ENCODE measurements at regions not wholly inside any gene's neighbourhood (a gene's known extent, or its start where the extent isn't known, plus 50 kb on each side); places are given as distances from the start of the nearest gene placed in this dataset.

GRCh38 chr9:749716-750115 lies 91.8 kb upstream of the DMRT1 start:
- TF ChIP-seq POLR2A (IDR thresholded peaks at IDR 0.05; ENCODE audit: control extremely low read depth in 1 of 2, low read depth in 2 of 2, low read length in 2 of 2) (no peak), EZH2 (IDR thresholded peaks at IDR 0.05; ENCODE audit: low read depth, low read length, severe bottlenecking) (no peak), GABPA (IDR thresholded peaks at IDR 0.05; ENCODE audit: borderline replicate concordance, insufficient read depth, low read length) (no peak), MAFK (IDR thresholded peaks at IDR 0.05; ENCODE audit: low read depth, low read length) (no peak), EP300 (IDR thresholded peaks at IDR 0.05; ENCODE audit: borderline replicate concordance in 1 of 2, low read depth in 2 of 2, low read length in 2 of 2) (no peak), HDAC6 (IDR thresholded peaks at IDR 0.05; ENCODE audit: low read depth, low read length) (no peak), KDM5A (IDR thresholded peaks at IDR 0.05; ENCODE audit: low read length) (no peak), TAF1 (IDR thresholded peaks at IDR 0.05; ENCODE audit: low read depth, low read length) (no peak), POLR2AphosphoS5 (IDR thresholded peaks at IDR 0.05; ENCODE audit: low read depth, low read length) (no peak), GTF2F1 (IDR thresholded peaks at IDR 0.05; ENCODE audit: borderline replicate concordance, low read depth, low read length) (no peak)
- TF ChIP-seq, protein P1, sequence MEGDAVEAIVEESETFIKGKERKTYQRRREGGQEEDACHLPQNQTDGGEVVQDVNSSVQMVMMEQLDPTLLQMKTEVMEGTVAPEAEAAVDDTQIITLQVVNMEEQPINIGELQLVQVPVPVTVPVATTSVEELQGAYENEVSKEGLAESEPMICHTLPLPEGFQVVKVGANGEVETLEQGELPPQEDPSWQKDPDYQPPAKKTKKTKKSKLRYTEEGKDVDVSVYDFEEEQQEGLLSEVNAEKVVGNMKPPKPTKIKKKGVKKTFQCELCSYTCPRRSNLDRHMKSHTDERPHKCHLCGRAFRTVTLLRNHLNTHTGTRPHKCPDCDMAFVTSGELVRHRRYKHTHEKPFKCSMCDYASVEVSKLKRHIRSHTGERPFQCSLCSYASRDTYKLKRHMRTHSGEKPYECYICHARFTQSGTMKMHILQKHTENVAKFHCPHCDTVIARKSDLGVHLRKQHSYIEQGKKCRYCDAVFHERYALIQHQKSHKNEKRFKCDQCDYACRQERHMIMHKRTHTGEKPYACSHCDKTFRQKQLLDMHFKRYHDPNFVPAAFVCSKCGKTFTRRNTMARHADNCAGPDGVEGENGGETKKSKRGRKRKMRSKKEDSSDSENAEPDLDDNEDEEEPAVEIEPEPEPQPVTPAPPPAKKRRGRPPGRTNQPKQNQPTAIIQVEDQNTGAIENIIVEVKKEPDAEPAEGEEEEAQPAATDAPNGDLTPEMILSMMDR (IDR thresholded peaks at IDR 0.05; ENCODE audit: control extremely low read depth in 1 of 3, insufficient read depth in 1 of 3, low read depth in 1 of 3, low read length in 3 of 3) = no peak
- TF ChIP-seq, protein P2, sequence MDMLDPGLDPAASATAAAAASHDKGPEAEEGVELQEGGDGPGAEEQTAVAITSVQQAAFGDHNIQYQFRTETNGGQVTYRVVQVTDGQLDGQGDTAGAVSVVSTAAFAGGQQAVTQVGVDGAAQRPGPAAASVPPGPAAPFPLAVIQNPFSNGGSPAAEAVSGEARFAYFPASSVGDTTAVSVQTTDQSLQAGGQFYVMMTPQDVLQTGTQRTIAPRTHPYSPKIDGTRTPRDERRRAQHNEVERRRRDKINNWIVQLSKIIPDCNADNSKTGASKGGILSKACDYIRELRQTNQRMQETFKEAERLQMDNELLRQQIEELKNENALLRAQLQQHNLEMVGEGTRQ (IDR thresholded peaks at IDR 0.05; ENCODE audit: low read length) = no peak
- TF ChIP-seq, protein P3, sequence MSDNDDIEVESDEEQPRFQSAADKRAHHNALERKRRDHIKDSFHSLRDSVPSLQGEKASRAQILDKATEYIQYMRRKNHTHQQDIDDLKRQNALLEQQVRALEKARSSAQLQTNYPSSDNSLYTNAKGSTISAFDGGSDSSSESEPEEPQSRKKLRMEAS (IDR thresholded peaks at IDR 0.05) = no peak

Measured in H1 (cell line).